Hepatocyte (in vitro differentiated cells): ENCODE measurements at regions not wholly inside any gene's neighbourhood (a gene's known extent, or its start where the extent isn't known, plus 50 kb on each side); places are given as distances from the start of the nearest gene placed in this dataset.

Experiments used
- DNase-seq: peaks from one replicate; pipeline ENCODE4 v3.0.0-alpha.2; 2016; ENCODE audit warnings: low spot score
- H2AFZ ChIP-seq: fragments of 200-600 bp; sonication (generic); 2 replicates; pipeline ENCODE4 v1.6.0; 2016; ENCODE audit warnings: antibody characterized with exemption, mild to moderate bottlenecking
- H3K27ac ChIP-seq: fragments of 200-600 bp; sonication (generic); 2 replicates; pipeline ENCODE4 v1.5.1; 2016; ENCODE audit warnings: mild to moderate bottlenecking
- H3K27me3 ChIP-seq: fragments of 200-600 bp; sonication (generic); 2 replicates; pipeline ENCODE4 v1.6.1; 2016
- H3K36me3 ChIP-seq: fragments of 200-600 bp; sonication (generic); replicated peaks from 2 replicates; pipeline ENCODE4 v1.5.1; 2016; ENCODE audit warnings: low read depth; ENCODE audit not compliant: insufficient read depth
- H3K4me1 ChIP-seq: fragments of 200-600 bp; sonication (generic); 2 replicates; pipeline ENCODE4 v1.5.1; 2016; ENCODE audit warnings: mild to moderate bottlenecking, moderate library complexity; ENCODE audit not compliant: insufficient read depth
- H3K4me2 ChIP-seq: fragments of 200-600 bp; sonication (generic); 2 replicates; pipeline ENCODE4 v1.6.0; 2016
- H3K4me3 ChIP-seq: fragments of 200-600 bp; sonication (generic); 2 replicates; pipeline ENCODE4 v1.5.1; 2016; ENCODE audit warnings: mild to moderate bottlenecking
- H3K79me2 ChIP-seq: fragments of 200-600 bp; sonication (generic); 2 replicates; pipeline ENCODE4 v1.6.0; 2017; ENCODE audit warnings: mild to moderate bottlenecking
- H3K9me2 ChIP-seq: fragments of 200-600 bp; sonication (generic); replicated peaks from 2 replicates; pipeline ENCODE4 v1.6.0; 2017; ENCODE audit warnings: mild to moderate bottlenecking; ENCODE audit not compliant: insufficient read depth
- H3K9me3 ChIP-seq: fragments of 200-600 bp; sonication (generic); 2 replicates; pipeline ENCODE4 v1.5.1; 2016; ENCODE audit warnings: low read depth, mild to moderate bottlenecking
- H4K20me1 ChIP-seq: fragments of 200-600 bp; sonication (generic); 2 replicates; pipeline ENCODE4 v1.6.0; 2016; ENCODE audit warnings: mild to moderate bottlenecking; ENCODE audit not compliant: insufficient read depth, poor library complexity, severe bottlenecking
- EZH2 ChIP-seq: fragments of 200-600 bp; sonication (generic); IDR thresholded peaks from 2 replicates; pipeline ENCODE4 v1.6.1; 2016; ENCODE audit warnings: antibody characterized with exemption, mild to moderate bottlenecking, borderline replicate concordance
- EZH2phosphoT487 ChIP-seq: fragments of 200-600 bp; sonication (generic); IDR thresholded peaks from one replicate; pipeline ENCODE4 v1.6.1; 2018; ENCODE audit warnings: antibody characterized with exemption, mild to moderate bottlenecking, low read depth, moderate library complexity; ENCODE audit not compliant: unreplicated experiment, severe bottlenecking
- WGBS: methylation state at CpG from one replicate; pipeline ENCODE4 v1.1.6; 2016; ENCODE audit warnings: low lambda C conversion rate; ENCODE audit errors: missing lambda C conversion rate; 5-methylcytosine and 5-hydroxymethylcytosine counted together
- TF ChIP-seq, protein P1 (sequence below): fragments of 200-600 bp; sonication (generic); IDR thresholded peaks from 2 replicates; pipeline ENCODE4 v1.5.1; 2016; ENCODE audit warnings: antibody characterized with exemption, mild to moderate bottlenecking; ENCODE audit not compliant: poor library complexity

DNA sequence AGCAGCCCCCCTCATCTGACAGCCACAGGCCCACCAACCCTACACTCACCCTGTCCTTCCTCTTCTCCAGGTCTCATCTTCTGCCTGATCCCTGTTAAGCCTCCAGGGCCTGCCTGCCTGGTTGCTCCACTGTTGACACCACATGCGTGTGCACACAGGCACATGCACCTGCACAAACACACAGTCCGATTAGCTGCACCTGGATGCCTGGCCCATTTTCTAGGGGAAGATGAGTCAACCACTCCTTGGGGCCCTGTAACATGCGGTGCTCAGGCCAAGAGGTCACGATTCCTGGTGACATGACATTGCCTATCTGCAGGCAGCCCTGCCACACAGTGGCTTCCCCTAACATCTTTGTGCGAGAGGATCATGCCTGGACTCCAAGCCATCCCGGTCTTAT, 498.4 kb downstream of the BCOR start:
- H3K79me2 ChIP-seq: no peaks in the 10 kb centered on the region
- no peaks in the 10 kb centered on the region for H3K4me1 ChIP-seq
- no peaks in the 10 kb centered on the region for H3K27me3 ChIP-seq
- H3K4me2 ChIP-seq: no peak overlapping the region
- DNase-seq: no peak
- H3K27ac ChIP-seq: no peak overlapping the region
- H2AFZ ChIP-seq: no peak overlapping the region
- H3K9me3 ChIP-seq: no peaks in the 10 kb centered on the region
- WGBS: 83% methylated on average over 6 of the region's 6 CpGs
- no peaks in the 10 kb centered on the region for H3K36me3 ChIP-seq
- H4K20me1 ChIP-seq: no peaks in the 10 kb centered on the region
- TF ChIP-seq EZH2 (no peak), EZH2phosphoT487 (no peak)
- TF ChIP-seq, protein P1, sequence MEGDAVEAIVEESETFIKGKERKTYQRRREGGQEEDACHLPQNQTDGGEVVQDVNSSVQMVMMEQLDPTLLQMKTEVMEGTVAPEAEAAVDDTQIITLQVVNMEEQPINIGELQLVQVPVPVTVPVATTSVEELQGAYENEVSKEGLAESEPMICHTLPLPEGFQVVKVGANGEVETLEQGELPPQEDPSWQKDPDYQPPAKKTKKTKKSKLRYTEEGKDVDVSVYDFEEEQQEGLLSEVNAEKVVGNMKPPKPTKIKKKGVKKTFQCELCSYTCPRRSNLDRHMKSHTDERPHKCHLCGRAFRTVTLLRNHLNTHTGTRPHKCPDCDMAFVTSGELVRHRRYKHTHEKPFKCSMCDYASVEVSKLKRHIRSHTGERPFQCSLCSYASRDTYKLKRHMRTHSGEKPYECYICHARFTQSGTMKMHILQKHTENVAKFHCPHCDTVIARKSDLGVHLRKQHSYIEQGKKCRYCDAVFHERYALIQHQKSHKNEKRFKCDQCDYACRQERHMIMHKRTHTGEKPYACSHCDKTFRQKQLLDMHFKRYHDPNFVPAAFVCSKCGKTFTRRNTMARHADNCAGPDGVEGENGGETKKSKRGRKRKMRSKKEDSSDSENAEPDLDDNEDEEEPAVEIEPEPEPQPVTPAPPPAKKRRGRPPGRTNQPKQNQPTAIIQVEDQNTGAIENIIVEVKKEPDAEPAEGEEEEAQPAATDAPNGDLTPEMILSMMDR: no peak
- no peak overlapping the region for H3K4me3 ChIP-seq
- H3K9me2 ChIP-seq: no peaks in the 10 kb centered on the region

DNA sequence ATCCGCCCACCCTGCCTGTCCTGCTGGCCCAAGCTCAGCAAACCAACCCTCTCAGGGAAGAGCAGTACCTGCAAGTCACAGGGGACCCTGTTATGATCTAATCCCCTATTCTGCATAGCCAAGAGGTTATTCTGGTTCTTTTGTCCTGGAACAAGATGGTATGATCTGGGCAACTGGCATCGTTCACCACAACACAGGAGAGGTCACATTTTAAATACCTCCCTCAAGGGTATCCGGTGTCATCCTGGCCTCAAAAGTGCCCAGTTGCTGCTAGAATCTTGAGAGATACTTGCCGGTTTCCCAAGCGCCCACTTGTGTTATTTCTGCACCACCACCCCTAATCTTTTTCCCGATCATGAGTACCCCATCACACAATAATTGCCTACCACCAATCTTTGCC, 497.5 kb downstream of the BCOR start:
- TF ChIP-seq, protein P1: no peak
- TF ChIP-seq EZH2 (no peak), EZH2phosphoT487 (no peak)
- Histone ChIP-seq H3K4me1 (no peaks in the 10 kb centered on the region), H3K27ac (no peak overlapping the region), H3K4me2 (no peak overlapping the region), H3K79me2 (no peaks in the 10 kb centered on the region), H3K4me3 (no peak overlapping the region), H3K36me3 (no peaks in the 10 kb centered on the region), H3K9me3 (no peaks in the 10 kb centered on the region), H3K27me3 (no peaks in the 10 kb centered on the region), H4K20me1 (no peaks in the 10 kb centered on the region), H2AFZ (no peak overlapping the region), H3K9me2 (no peaks in the 10 kb centered on the region)
- WGBS: 89% methylated on average over 6 of the region's 6 CpGs
- DNase-seq: no peak

DNA sequence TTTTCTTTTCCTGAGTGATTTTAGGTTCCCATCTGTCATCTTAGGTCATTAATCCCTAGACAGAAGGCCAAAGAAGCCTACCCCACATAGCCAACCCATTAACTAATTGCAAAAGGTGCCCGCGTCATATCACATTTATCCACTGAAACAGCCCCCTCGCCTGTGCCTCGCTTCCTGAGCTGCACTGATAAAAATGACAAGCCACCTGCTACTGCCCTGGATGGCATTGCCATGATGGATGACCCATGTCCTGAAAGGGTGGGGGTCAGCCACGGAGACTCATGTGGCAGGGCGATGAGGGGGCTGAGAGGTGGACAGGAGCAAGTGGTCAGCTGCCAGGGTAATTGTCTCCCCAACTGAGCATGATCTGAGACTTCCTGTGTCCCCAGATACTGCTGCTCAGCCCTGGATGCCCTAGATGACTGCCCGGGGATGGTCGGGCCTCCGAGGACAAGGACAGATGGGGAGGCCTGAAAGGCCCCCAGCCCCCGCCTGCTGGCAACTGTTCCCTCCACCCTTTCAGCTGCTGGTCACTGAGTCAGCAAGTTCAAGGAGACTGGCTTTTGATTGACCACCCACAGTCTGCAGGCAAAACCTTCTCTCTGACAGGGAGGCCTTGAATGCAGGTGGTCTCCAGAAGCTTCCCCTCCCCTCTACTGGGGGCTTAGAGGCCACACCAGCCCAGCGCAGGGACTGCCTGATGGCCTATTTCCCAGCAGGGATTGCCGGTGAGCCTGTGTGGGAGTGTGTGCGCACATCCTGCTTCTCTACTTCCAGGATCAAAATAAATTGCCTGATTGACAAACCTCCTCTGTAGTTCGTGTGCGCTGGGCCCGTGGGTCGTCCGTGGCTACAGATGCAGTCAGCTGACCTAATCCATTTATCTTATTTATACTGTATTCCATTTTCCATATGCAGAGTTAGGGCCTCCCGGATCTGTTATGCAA, 496.3 kb downstream of the BCOR start:
- Histone ChIP-seq H3K27ac (no peak overlapping the region), H2AFZ (no peak overlapping the region), H3K4me3 (no peak overlapping the region), H3K9me2 (no peaks in the 10 kb centered on the region), H3K79me2 (no peaks in the 10 kb centered on the region), H3K9me3 (no peaks in the 10 kb centered on the region), H3K36me3 (no peaks in the 10 kb centered on the region), H3K27me3 (no peaks in the 10 kb centered on the region), H3K4me1 (no peaks in the 10 kb centered on the region), H3K4me2 (no peak overlapping the region), H4K20me1 (no peaks in the 10 kb centered on the region)
- 75% methylated on average over 15 of the region's 19 CpGs for WGBS
- no peak for DNase-seq
- TF ChIP-seq EZH2phosphoT487 (no peak), EZH2 (no peak)
- TF ChIP-seq, protein P1: no peak
